B cell (primary cell): ENCODE measurements at regions not wholly inside any gene's neighbourhood (a gene's known extent, or its start where the extent isn't known, plus 50 kb on each side); places are given as distances from the start of the nearest gene placed in this dataset.

ENCODE experiments used
- CTCF ChIP-seq: fragments of 200-600 bp; IDR thresholded peaks from one replicate; pipeline ENCODE4 v1.8.0; 2022; ENCODE audit warnings: antibody characterized with exemption, mild to moderate bottlenecking
- EZH2 ChIP-seq: IDR thresholded peaks from 2 replicates; pipeline ENCODE4 v1.6.1; 2012; ENCODE audit warnings: borderline replicate concordance, low read depth, mild to moderate bottlenecking, moderate library complexity, low read length; ENCODE audit not compliant: insufficient read depth, poor library complexity, severe bottlenecking

- no peak for TF ChIP-seq EZH2
- no peak for TF ChIP-seq CTCF
These were observed 220.2 kb upstream of the LRTM1 start for GRCh38 chr3:55147856-55148720.
